KBM-7 (cell line): ENCODE measurements at regions not wholly inside any gene's neighbourhood (a gene's known extent, or its start where the extent isn't known, plus 50 kb on each side); places are given as distances from the start of the nearest gene placed in this dataset.
A peak's percentile ranks its signal among the peaks of the same experiment; 100 is the strongest.
"Not testable (repeated sequence)": the region's sequence is repeated elsewhere in the genome, so short reads cannot be mapped to it uniquely, and the experiment has no call there.

Experiments
- DNase-seq: peaks from one replicate; pipeline ENCODE4 v3.0.0-alpha.2; 2015
- in situ Hi-C: fragments of 300-500 bp; cut with MboI; formaldehyde crosslinking; loops from 2 replicates; pipeline ENCODE4 v1.14.3; 2020; ENCODE audit warnings: low sequenced_read_pairs, low pct_unique_long_range_greater_than_20kb, mixed read lengths

DNA sequence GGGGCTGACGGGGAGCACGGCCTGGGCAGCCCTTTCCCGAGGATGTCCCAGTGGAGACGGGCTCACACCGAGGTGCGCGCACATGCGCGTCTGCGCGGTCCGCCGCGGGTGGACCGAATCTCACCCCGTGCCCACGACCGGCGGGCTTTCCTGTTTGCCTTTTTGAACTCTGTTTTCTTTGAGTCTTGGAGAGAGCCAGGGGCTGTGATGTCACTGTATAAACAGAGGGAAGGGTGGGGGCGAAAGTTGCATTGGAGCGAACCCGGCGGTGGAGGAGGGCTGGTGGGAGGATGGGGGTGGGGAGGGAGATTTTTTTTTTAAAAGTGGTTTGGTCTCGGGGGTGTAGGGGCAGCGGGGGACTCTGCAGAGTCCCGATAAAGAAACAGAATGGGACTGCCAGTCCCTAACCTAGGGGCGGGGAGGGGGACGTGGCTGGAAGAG lies 141.2 kb upstream of the CTAGE1 start:
- no peak for DNase-seq
- in situ Hi-C loops: no loop called here

DNA sequence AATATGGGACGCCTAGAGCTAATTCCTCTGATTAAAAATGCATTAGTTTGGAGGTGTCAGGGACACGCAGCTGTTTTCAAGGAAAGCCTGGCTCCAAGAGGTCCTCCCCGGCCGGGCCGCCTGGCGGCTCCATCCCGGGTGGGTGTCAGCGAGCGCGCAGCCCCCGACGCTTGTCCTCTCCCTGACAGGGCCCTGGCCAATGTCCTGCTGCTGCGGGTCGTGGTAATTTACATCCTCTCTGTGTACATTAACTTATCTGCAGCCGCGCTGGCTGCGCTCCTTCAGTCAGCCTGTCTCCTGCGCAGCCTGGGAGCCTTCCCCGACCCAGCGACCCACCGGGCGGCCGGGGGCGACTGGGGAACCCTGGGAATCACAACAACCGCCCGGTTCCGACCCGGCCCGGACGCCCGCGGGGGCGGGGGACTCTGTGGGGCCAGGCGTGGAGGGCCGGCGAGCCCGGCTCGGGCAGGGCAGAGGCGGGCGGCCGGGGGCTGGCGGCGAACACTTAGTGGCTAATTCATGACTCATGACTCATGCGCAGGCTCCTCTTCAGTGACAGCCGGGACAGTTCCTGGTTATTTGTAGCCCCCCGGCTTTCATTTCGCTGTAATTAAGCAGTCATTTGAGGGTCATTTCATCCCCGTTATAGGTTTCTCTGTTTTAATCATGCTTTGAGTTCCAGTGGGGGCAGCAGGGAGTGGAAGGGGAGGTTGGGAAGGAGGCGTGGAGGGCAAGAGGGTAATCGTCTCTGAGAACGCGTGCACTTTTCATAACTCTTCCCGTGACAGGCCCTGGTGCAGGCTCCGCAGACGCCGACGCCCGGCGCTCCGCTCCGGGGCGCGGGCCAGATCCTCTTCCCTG lies 141.9 kb upstream of the CTAGE1 start:
- in situ Hi-C loops: no loop called here
- no peak for DNase-seq

DNA sequence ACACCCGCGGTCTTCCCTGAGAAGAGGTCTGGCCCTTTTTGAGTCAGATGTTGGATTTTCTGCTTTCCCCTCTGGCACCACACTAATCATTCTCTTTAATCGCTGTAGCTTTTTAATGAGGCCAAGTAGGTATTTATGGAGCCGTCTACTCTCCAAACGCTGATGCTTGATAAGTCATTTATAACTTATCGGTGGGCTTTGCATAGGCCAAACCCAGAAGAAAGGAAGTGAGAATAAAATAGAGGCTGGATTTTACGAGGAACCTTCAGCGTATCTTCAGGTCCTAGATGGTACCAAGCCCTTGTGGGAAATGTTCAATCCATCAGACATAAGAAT lies 142.5 kb upstream of the CTAGE1 start:
- in situ Hi-C loops: no loop called here
- DNase-seq: no peak

DNA sequence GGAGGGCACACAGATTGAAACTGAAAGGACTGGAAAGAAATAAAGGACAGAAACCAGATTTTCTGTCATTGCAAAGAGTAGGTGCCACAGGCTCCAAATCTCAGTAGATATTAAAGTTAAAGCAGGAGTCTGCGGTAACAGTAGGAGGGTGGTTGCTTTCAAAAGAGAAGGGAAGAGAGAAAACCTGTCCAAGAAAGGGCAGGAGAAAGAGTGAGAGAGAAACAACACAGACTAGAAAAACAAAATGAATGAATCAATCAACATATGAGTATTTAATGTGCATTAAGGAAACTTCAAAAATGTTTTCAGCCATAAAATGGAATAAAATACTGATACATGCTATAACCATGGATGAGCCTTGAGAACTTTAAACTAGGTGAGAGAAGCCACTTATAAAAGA lies 143.1 kb upstream of the CTAGE1 start:
- DNase-seq: no peak
- in situ Hi-C loops: no loop called here

DNA sequence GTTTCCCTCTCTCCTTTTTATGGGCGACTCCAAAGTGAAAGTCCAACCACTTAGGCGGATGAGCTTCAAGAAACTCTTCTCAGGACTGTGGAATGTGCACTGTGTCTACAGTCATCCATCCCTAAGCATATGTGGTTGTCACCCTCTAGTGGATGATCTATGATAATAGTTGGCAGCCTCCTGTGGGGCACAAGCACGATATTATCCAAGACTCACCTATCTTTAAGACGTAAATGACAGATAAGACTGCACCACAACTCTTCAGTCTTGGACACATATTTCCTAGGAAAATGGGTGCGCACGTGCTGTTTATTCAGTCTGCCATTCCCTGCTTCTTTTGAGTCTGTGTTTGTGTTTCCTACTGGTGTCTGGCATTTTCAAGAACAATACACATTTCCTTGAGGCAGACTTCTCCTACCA lies 145.5 kb upstream of the CTAGE1 start:
- in situ Hi-C loops: no loop called here
- peak; percentile 58 for DNase-seq

DNA sequence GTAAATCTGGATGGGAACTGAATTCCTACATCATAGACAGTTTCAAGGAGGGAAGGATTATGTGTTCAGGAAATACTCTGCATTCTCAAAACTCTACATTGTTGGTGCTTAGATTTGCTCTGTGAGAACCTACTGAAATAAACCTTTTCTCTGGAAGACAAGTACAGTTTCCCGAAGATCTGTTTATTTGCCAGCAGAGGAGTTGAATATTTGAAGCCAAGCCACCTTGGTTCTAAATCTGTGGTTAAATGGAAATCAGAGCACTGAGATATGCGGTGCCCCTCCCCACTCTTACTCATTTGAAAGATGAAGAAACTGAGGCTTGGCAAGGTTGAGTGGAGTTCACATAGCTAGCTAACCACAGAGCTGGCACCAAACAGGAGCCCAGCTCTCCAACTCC lies 146.3 kb upstream of the CTAGE1 start:
- no peak for DNase-seq
- in situ Hi-C loops: no loop called here

DNA sequence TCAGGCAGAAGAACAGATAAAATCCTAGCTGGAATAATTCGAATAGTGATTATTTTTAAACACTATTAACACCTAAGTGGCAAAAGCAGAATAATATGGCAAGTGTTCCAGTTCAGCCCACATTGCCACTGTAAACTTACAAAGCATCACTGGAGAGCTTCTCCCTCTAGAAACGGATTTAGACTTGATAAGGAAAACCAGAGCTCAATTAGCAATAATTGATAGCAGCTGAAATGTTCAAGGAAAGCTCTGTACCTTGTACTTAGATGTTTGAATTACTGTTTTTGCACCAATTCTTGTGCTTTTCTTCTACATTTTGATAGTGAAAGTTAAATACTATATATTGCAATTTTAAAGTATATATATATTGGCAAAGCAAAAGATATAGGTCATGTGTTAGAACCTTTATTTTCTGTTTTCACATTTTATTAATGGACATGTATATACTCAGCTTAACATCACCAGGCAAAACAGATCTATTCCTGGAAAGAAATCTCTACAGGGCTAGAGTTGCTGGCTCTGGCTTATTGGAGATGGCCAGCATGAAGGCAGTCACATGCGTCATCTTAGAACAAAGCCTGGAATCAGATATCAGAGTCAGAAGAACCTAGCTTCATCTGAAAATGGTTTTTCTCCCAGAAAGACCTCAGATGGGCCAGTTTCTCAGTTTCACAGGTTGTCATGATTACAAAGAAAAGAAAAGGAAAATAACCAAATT lies 149.1 kb upstream of the CTAGE1 start:
- DNase-seq: no peak
- in situ Hi-C loops: no loop called here

DNA sequence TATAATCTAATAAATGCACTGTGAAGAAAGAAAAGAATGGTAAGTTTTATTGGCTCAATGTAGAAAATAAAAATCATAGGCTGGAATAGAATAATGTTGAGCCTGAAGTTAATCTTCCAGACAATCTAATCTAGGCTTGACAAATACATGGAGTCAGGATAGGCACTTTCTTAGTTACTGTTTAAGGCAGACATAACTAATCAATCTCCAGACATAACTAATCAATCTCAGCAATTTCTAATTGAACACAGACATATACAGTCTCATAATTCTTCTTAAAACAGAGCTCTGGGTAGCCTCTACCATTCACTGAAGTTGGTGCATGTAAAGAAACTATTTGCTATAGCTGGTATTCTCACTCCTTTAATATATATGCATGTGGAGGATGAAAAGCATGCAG lies 150.1 kb upstream of the CTAGE1 start:
- in situ Hi-C loops: no loop called here

DNA sequence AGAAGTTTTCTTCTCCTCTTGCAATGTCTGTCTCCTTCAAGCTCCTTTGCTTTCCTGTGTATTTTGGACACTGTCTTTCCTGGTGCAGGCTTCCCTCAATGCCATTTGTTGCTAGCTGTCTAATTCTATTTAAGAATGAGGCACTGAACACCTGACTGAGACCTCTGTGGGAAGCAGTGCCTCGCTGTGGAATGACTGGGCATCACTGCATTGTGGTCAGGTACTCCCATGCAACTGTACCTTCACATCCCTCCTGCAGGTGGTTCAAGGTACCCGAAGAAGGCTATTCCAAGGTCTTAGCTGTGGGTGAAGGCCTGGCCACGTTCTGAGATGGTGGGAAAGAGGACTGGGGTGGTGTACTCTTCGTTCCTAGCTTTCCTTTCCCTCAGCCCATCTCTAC lies 152.8 kb upstream of the CTAGE1 start:
- DNase-seq: no peak
- in situ Hi-C loops: no loop called here

More for the DNA sequence above, 150.1 kb upstream of the CTAGE1 start:
- no peak for DNase-seq

DNA sequence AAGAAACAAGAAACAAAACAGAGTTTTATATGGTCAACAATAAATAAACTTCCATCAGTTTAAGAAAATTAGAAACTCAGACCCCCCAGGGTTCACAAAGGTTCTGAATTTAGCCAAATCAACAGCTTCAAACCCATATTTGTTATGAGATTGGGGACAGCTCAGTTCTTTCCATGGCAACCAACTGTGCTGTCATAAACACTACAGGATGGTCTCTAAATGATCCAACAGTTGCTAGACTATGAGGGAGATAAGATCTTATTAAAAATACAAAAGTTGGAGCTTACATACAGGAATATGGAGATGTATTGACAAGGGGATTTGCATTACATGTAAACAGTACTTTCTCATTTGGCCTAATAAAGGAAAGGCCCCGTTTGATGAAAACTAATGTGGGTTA lies 154.6 kb upstream of the CTAGE1 start:
- in situ Hi-C loops: no loop called here
- DNase-seq: no peak

DNA sequence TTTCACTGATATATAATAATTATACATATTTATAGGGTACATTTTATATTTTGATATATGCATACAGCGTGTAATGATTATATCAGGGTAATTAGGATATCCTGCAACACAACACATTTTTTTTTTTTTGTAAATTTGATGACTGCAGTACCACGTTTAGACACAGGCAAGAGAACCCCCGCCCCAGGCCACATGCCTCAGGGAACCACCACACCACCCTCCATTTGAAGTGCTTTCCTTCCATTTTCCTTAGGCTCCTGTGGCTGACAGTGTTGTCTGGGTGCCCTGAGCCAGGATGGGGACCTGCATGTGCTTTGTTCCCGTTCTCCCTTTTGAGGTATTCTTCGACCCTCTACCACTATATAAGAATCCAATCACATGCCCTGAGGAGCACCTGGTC lies 161.6 kb upstream of the CTAGE1 start:
- no peak for DNase-seq
- in situ Hi-C loops: no loop called here

DNA sequence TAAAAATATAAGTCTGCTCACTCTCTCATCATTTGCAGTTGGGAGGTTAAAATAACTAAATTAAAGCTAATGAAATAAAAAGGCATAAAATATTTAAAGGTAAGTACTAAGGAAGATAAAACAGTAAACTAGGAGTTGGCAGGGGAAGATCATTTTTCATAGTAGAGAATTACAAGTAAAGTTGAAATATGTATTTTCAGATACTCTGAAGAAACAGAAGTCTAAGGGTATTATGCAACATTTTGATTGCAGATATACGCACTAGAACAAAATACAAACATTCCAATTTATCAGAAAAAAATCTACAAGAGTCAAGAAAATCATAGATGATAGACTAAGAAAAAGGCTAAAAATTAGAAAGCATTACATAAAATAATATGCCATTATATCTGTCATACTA lies 167.6 kb upstream of the CTAGE1 start:
- in situ Hi-C loops: no loop called here
- no peak for DNase-seq

DNA sequence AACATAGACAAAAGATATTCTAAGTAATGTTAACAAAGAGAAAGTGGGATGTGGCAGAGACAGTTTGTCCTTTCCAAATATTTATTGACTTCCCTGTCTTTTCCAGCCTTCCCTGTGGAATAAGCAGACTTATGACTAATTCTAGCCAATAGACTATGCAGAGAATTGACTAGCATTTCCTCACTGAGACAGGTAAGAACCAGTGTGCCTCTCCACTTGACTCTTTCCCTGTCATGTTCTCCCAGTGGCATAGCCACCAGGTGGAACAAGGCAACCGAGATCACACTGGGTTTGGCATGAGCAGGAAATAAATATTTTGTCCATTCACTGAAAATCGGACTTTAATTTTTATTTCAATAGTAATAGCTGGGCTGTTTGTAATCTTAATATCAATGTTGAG lies 168.1 kb upstream of the CTAGE1 start:
- no peak for DNase-seq
- in situ Hi-C loops: no loop called here

DNA sequence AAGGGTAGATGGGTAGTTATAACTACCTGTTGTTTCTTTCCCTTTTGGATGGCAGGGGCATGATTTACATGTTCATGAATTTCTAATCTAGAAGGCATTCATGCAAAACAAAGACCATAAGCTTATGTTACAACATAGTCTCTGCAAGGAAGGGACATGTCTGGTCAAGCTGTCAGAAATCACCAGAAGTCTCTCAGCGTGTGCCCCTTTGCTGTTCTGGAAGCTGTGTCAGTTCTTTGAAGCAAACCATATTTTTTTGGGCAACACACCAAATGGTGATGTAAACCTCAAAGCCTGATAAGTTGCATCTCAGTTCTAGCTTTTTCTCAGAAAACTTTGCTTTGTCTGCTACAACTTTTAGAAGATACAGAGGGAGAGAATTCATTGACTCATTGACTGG lies 173.5 kb upstream of the CTAGE1 start:
- in situ Hi-C loops: no loop called here
- no peak for DNase-seq

DNA sequence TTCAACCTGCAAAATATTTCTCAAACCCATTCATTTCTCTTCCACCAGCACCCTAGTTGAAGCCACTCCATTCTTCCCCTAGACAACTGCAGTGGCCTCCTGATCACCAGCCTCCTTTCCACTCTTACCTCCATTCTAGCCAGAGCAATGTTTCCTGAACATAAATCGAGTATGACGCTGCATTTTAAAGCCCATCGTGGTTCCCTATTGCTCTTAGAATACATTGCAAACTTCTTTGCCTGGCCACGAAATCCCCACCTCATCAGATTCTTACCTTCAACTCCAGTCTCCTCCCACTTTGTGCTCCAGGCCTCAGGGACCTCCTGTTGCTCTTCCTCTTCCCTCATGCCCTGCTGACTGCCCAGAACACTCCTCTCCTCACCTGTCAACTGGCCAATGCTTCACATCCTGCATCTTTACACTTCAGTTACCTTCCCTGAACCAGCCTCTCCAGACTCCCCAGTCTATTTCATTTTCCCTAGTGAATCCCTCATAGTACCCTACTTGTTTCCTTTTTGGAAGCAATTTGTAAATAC lies 176.5 kb upstream of the CTAGE1 start:
- no peak for DNase-seq
- in situ Hi-C loops: no loop called here

DNA sequence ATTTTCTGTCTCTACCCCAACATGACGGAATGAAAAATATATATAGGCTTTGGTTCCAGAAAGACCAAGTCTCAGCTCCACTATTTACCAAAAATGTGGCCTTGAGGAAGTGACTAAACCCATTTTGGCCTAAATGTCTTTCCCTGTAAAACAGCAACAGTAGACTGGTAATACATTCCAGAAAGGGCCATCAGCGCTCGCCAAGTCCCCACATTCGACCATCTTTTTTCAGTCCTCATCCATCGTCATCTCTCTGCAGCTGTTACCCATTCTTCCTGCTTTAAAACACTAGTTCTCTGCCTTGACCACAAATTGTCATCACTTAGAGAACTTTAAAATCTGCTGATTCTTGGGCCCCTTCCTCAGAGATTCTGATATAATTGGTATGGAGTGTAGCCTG lies 183.8 kb upstream of the CTAGE1 start:
- no peak for DNase-seq
- in situ Hi-C loops: no loop called here

DNA sequence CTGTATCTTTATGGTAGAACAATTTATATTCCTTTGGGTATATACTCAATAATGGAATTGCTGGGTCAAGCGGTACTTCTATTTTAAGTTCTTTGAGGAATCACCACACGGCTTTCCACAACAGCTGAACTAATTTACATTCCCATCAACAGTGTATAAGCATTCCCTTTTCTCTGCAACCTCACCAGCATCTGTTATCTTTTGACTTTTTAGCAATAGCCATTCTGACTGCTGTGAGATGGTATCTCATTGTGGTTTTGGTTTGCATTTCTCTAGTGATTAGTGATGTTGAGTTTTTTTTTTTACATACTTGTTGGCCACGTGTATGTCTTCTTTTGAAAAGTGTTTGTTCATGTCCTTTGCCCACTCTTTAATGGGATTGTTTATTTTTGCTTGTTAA lies 184.7 kb upstream of the CTAGE1 start:
- in situ Hi-C loops, DNase-seq: not testable (repeated sequence)

DNA sequence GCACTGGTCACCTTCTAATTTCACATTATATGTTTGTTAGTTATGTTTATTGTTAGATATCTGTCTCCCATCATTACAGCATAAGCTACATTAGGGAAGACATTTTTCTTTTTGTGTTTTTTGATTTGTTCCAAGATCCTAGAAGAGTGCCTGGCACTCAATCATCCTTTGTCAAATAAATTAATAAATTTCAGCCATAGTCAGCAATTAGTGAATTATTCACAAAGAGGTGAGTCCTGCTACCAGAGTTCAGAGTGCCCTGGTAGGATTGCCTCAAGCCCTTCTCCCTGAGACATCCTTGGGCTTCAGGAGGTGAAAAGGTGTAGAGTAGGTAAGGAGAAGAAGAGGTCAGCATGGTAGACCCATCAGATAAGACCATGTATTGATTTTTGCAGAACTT lies 186.2 kb upstream of the CTAGE1 start:
- in situ Hi-C loops: no loop called here

DNA sequence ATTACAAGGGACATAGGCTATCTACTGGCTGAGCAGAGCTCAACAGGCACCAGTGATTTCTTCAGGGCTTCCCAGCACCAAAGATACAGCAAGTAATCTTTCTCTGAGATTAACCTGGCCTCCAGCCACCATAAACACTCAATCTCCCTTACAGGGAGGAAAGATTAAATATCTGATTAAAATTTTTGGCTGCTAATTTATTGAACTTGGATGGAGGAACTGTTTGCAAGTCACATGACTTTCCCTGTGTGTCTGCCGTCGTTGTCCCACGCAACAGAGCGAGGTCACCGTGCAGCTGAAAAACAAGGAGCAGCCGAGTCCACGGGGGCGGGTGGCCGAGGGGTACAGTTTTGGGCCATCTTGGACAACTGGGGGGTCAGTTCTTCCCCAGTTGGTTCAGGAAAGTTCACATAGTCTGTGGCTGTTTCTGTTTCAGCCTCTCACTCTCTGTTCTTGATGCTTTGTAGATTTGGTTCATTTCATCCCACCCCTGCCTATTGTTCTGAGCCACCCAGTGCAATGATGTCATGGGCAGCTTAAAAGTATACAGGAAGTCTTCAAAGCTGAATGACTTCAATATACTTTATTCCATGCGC lies 186.8 kb upstream of the CTAGE1 start:
- DNase-seq: no peak
- in situ Hi-C loops: no loop called here

More for the DNA sequence above, 186.2 kb upstream of the CTAGE1 start:
- no peak for DNase-seq

DNA sequence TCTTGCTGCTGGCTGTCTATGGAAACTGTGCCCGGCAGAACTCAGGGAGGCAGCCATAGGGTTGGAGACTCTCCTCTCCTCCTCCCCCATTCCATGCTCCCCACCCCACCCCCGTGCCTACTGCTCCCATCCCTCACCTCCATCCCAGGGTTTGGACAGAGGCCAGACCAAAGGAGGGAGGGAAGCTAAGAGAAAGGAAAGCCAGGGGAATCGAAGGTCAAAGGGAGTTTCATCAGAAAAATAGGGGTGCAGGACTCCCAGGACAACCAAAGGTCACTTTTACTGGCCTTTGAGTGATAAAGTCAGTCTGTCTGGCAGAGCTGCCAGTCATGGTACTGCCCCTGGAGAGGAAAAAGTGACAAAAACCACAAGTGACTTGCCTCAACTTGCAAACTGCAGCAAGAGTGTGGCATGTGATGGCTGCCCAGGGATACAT lies 187.3 kb upstream of the CTAGE1 start:
- in situ Hi-C loops: no loop called here
- DNase-seq: no peak
